Stomach (tissue), 8 donors: ENCODE measurements at regions not wholly inside any gene's neighbourhood (a gene's known extent, or its start where the extent isn't known, plus 50 kb on each side); places are given as distances from the start of the nearest gene placed in this dataset.
A peak's percentile ranks its signal among the peaks of the same experiment; 100 is the strongest.

Source experiments
- DNase-seq, 2 donors: peaks; one replicate each; pipeline versions ENCODE4 v3.0.0 to v3.0.0-alpha.2; 2013 to 2019
- H3K27ac ChIP-seq, 5 donors: fragments of 200-600 bp in 4 of 5; sonication (generic) in 4 of 5; one replicate each; pipeline ENCODE4 v1.5.1; 2013 to 2019; ENCODE audit warnings: mild to moderate bottlenecking in 1 of 5, moderate library complexity in 1 of 5
- H3K27me3 ChIP-seq, 3 donors: fragments of 200-600 bp; sonication (generic); one replicate each; pipeline ENCODE4 v1.5.1; 2017 to 2019; ENCODE audit warnings: mixed run types in 1 of 3
- H3K36me3 ChIP-seq, 4 donors: fragments of 200-600 bp; sonication (generic); 1 replicate in 3 of 4; 2 replicates in 1 of 4; pipeline ENCODE4 v1.5.1; 2016 to 2019
- H3K4me1 ChIP-seq, 4 donors: fragments of 200-600 bp; sonication (generic); one replicate each; pipeline ENCODE4 v1.5.1; 2016 to 2019
- H3K4me3 ChIP-seq, 4 donors: fragments of 200-600 bp; sonication (generic) in 3 of 4; one replicate each; pipeline ENCODE4 v1.5.1; 2016 to 2019; ENCODE audit warnings: mild to moderate bottlenecking in 1 of 4
- H3K9me3 ChIP-seq, 4 donors: fragments of 200-600 bp; sonication (generic); one replicate each; pipeline ENCODE4 v1.5.1; 2016 to 2019
- CTCF ChIP-seq, 7 experiments: fragments of 450-650 bp in 4 of 7; fragments of 200-600 bp in 3 of 7; sonication (generic) in 3 of 7; IDR thresholded peaks; one replicate each; pipeline ENCODE4 v1.5.1; 2016 to 2019; ENCODE audit warnings: antibody characterized with exemption in 7 of 7, control low read depth in 2 of 7, mild to moderate bottlenecking in 1 of 7
- EP300 ChIP-seq: sonication (generic); formaldehyde crosslinking; IDR thresholded peaks from one replicate; pipeline ENCODE4 v1.6.1; 2017; ENCODE audit warnings: antibody characterized with exemption
- POLR2A ChIP-seq, 4 donors: fragments of 450-650 bp; IDR thresholded peaks; one replicate each; pipeline ENCODE4 v1.6.1; 2016; ENCODE audit warnings: antibody characterized with exemption in 4 of 4, control low read depth in 2 of 4, mild to moderate bottlenecking in 1 of 4, moderate library complexity in 1 of 4
- POLR2AphosphoS5 ChIP-seq, 3 donors: sonication (generic); formaldehyde crosslinking; IDR thresholded peaks; one replicate each; pipeline ENCODE4 v1.6.1; 2016; ENCODE audit warnings: antibody characterized with exemption in 3 of 3
- WGBS, 5 donors: extraction: QIAGEN DNeasy Blood & Tissue Kit in 3 of 5; methylation state at CpG; one replicate each; pipeline versions ENCODE4 v1.1.5 to v1.1.7; 2013 to 2018; 5-methylcytosine and 5-hydroxymethylcytosine counted together
- intact Hi-C: fragments of 100-400 bp; cut with DNase I; formaldehyde crosslinking; loops from one replicate; pipeline ENCODE4 v1.15.1; 2023; ENCODE audit warnings: low total_unique reads
- donor health status: healthy with polysubstance abuse.
- donor health status: Bipolar disorder and iron deficiency.
- donor health status: healthy.

- DNase-seq, result peak; percentile 60 to 90
- Histone ChIP-seq H3K36me3 (no peaks in the 10 kb centered on the region), H3K27me3 (peaks cover 0 to 1% (median 0%) of the 10 kb centered on the region in 3 donors), H3K4me3 (no peak overlapping the region), H3K27ac (no peak overlapping the region), H3K9me3 (no peaks in the 10 kb centered on the region), H3K4me1 (no peaks in the 10 kb centered on the region)
- TF ChIP-seq POLR2A (IDR thresholded peaks at IDR 0.05) (no peak), POLR2AphosphoS5 (IDR thresholded peaks at IDR 0.05) (peak in 1 of 3 donors; percentile 32), CTCF (IDR thresholded peaks at IDR 0.05) (peak in 5 of 7 experiments; percentile 54 to 95 (median 70))
- intact Hi-C loops, result loop anchor here (10.0 kb wide), 1 partner anchor 211 kb away; no protein-coding TSS in a partner anchor
- 25 to 39% (median 36%) methylated on average over 4 of the region's 4 CpGs for WGBS, 5 donors
These were observed 164.0 kb downstream of the MINAR1 start for GRCh38 chr15:79595995-79596622.

GRCh38 chr15:79598639-79599038 is 166.5 kb downstream of the MINAR1 start:
- TF ChIP-seq POLR2AphosphoS5 (IDR thresholded peaks at IDR 0.05), result no peak
- TF ChIP-seq CTCF (IDR thresholded peaks at IDR 0.05), result no peak
- no peak for TF ChIP-seq EP300
- no peak for TF ChIP-seq POLR2A (IDR thresholded peaks at IDR 0.05)
- no peak for DNase-seq
- no peak overlapping the region for H3K4me3 ChIP-seq

DNA sequence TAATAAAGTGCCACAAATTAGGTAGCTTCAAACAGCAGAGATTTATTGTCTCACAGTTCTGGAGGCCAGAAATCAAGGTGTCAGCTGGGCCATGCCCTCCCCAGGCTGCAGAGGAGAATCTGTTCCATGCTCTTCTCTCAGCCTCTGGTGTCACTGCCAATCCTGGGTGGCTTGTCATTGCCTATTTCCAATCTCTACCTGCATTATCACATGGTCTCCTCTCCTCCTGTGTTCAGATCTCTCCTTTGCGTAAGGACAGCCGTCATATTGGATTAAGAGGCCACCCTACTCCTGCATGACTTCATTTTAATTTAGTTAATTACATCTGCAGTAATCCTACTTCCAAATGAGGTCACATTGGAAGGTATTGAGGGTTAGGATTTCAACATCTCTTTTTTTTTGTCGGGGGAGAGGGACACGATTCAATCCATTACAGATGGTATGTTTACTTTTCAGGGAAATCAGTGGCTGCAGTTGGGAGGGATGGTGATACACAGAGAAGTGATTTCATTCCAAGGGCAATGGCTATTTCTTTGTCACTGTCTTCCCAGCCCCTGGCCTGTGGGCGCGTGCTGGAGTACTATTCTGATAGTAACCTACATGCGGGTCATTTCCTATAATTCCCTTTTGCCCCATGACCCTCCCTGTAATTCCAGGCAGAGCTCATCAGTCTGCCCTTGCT is 169.4 kb downstream of the MINAR1 start:
- 74 to 83% (median 78%) methylated on average over 7 of the region's 7 CpGs for WGBS, 5 donors
- Histone ChIP-seq H3K27me3 (peaks cover 0 to 4% (median 0%) of the 10 kb centered on the region in 3 donors), H3K9me3 (no peaks in the 10 kb centered on the region), H3K4me1 (no peaks in the 10 kb centered on the region), H3K36me3 (no peaks in the 10 kb centered on the region), H3K27ac (no peak overlapping the region), H3K4me3 (no peak overlapping the region)
- intact Hi-C loops, result no loop called here
- DNase-seq, result no peak
- no peak for TF ChIP-seq POLR2AphosphoS5 (IDR thresholded peaks at IDR 0.05)
- no peak for TF ChIP-seq EP300
- TF ChIP-seq POLR2A (IDR thresholded peaks at IDR 0.05), result no peak
- no peak for TF ChIP-seq CTCF (IDR thresholded peaks at IDR 0.05)

More at GRCh38 chr15:79598639-79599038, 166.5 kb downstream of the MINAR1 start:
- Histone ChIP-seq H3K9me3 (no peaks in the 10 kb centered on the region), H3K36me3 (no peaks in the 10 kb centered on the region), H3K4me1 (no peaks in the 10 kb centered on the region), H3K27me3 (peaks cover 0 to 4% (median 0%) of the 10 kb centered on the region in 3 donors), H3K27ac (no peak overlapping the region)
- intact Hi-C loops, result loop anchor here (10.0 kb wide), 1 partner anchor 214 kb away; no protein-coding TSS in a partner anchor
- WGBS, 5 donors, result 56 to 80% (median 75%) methylated on average over 1 of the region's 1 CpG

DNA sequence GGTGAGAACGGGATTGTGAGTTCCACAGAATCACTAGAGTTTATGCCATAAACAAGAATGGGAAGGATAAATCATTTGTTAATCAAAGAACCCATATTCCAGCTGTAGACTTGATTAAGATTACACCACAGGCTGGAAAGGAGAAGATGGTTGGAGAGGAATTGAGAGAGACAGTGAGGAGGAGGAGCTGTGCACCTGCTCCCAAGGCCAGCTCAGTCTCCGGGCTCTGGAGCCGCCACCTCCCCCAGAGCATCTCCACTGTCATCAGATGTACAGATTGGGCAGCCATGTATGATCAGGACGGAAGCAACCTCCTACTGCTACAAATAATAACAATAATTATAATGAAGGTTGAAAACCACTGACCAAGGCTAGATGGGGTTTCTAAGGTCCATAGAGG is 170.0 kb downstream of the MINAR1 start:
- no peak for TF ChIP-seq EP300
- TF ChIP-seq POLR2AphosphoS5 (IDR thresholded peaks at IDR 0.05), result no peak
- no peak for TF ChIP-seq POLR2A (IDR thresholded peaks at IDR 0.05)
- TF ChIP-seq CTCF (IDR thresholded peaks at IDR 0.05), result no peak
- H3K36me3 ChIP-seq, result no peaks in the 10 kb centered on the region
- intact Hi-C loops, result no loop called here

More for the DNA sequence above, 170.0 kb downstream of the MINAR1 start:
- H3K9me3 ChIP-seq, result no peaks in the 10 kb centered on the region
- H3K4me1 ChIP-seq, result no peaks in the 10 kb centered on the region
- no peak for DNase-seq
- H3K27ac ChIP-seq, result no peak overlapping the region
- H3K4me3 ChIP-seq, result no peak overlapping the region
- H3K27me3 ChIP-seq, result peaks cover 0 to 4% (median 0%) of the 10 kb centered on the region in 3 donors
- 85 to 91% (median 86%) methylated on average over 4 of the region's 4 CpGs for WGBS, 5 donors
